ENCODE measurements at regions not wholly inside any gene's neighbourhood (a gene's known extent, or its start where the extent isn't known, plus 50 kb on each side); places are given as distances from the start of the nearest gene placed in this dataset.

- TF ChIP-seq MAZ (IDR thresholded peaks at IDR 0.05; ENCODE audit: borderline replicate concordance, low read depth, low read length) (no peak), MAFK (IDR thresholded peaks at IDR 0.05; ENCODE audit: low read depth, low read length) (no peak)
Observed at GRCh38 chr2:16251511-16252225, 311.3 kb downstream of the MYCN start.

Measured in IMR-90 (cell line).